AG09319 (cell line): ENCODE measurements at regions not wholly inside any gene's neighbourhood (a gene's known extent, or its start where the extent isn't known, plus 50 kb on each side); places are given as distances from the start of the nearest gene placed in this dataset.

ENCODE experiments used
- DNase-seq: peaks from one replicate; pipeline ENCODE4 v3.0.0-alpha.2; 2010; ENCODE audit warnings: low read depth; ENCODE audit errors: extremely low read depth
- CTCF ChIP-seq: IDR thresholded peaks from 2 replicates; pipeline ENCODE4 v1.5.1; 2011; ENCODE audit warnings: low read depth, mild to moderate bottlenecking, inconsistent platforms, low read length, moderate library complexity

- TF ChIP-seq CTCF, result no peak
- no peak for DNase-seq
Measured at GRCh38 chr1:72462186-72462905, 180.0 kb upstream of the NEGR1 start.

GRCh38 chr1:72442262-72442661, 159.9 kb upstream of the NEGR1 start:
- TF ChIP-seq CTCF, result no peak
- DNase-seq, result no peak

GRCh38 chr1:72439036-72439435, 156.7 kb upstream of the NEGR1 start:
- DNase-seq, result no peak
- TF ChIP-seq CTCF, result no peak

GRCh38 chr1:72438270-72438669, 155.9 kb upstream of the NEGR1 start:
- DNase-seq, result no peak
- TF ChIP-seq CTCF, result no peak

- no peak for TF ChIP-seq CTCF
- no peak for DNase-seq
Measured at GRCh38 chr1:72435025-72435424, 152.7 kb upstream of the NEGR1 start.

- no peak for DNase-seq
- no peak for TF ChIP-seq CTCF
Measured at GRCh38 chr1:72434070-72434469, 151.7 kb upstream of the NEGR1 start.

GRCh38 chr1:72433591-72433990, 151.3 kb upstream of the NEGR1 start:
- DNase-seq, result no peak
- TF ChIP-seq CTCF, result no peak
